Gastrocnemius medialis (tissue), 4 donors: ENCODE measurements at regions not wholly inside any gene's neighbourhood (a gene's known extent, or its start where the extent isn't known, plus 50 kb on each side); places are given as distances from the start of the nearest gene placed in this dataset.

Experiments used
- ATAC-seq, 2 donors: fragments of 150-250 bp; one replicate each; pipeline ENCODE4 v1.9.1; 2016
- DNase-seq, 2 donors: peaks; one replicate each; pipeline ENCODE4 v3.0.0-alpha.2; 2019
- H3K27ac ChIP-seq, 4 donors: fragments of 200-600 bp; sonication (generic); 1 replicate in 1 of 4; 2 replicates in 3 of 4; pipeline ENCODE4 v1.5.1; 2016 to 2018; ENCODE audit warnings: mild to moderate bottlenecking in 2 of 4, moderate library complexity in 1 of 4
- H3K27me3 ChIP-seq, 3 donors: fragments of 200-600 bp; sonication (generic) in 2 of 3; 1 replicate in 1 of 3; 2 replicates in 2 of 3; pipeline versions ENCODE4 v1.5.1 to v1.6.0; 2016 to 2019; ENCODE audit warnings: mild to moderate bottlenecking in 1 of 3, moderate library complexity in 1 of 3
- H3K36me3 ChIP-seq, 2 donors: fragments of 200-600 bp; sonication (generic) in 1 of 2; one replicate each; pipeline ENCODE4 v1.5.1; 2017 to 2018
- H3K4me1 ChIP-seq, 2 donors: fragments of 200-600 bp; sonication (generic) in 1 of 2; one replicate each; pipeline ENCODE4 v1.5.1; 2016 to 2017; ENCODE audit warnings: mild to moderate bottlenecking in 2 of 2
- H3K4me3 ChIP-seq, 4 donors: fragments of 200-600 bp; sonication (generic) in 3 of 4; 1 replicate in 1 of 4; 2 replicates in 3 of 4; pipeline ENCODE4 v1.5.1; 2016 to 2019; ENCODE audit warnings: mild to moderate bottlenecking in 2 of 4
- H3K9me3 ChIP-seq, 3 donors: fragments of 200-600 bp; sonication (generic) in 2 of 3; 1 replicate in 1 of 3; 2 replicates in 2 of 3; pipeline ENCODE4 v1.5.1; 2016 to 2019
- POLR2A ChIP-seq, 2 donors: fragments of 450-650 bp; IDR thresholded peaks; one replicate each; pipeline ENCODE4 v1.6.1; 2017; ENCODE audit warnings: antibody characterized with exemption in 2 of 2, mild to moderate bottlenecking in 2 of 2, moderate library complexity in 2 of 2
- in situ Hi-C, 4 donors: fragments of 200-750 bp; cut with MboI; loops; one replicate each; pipeline versions ENCODE4 v1.15.0 to v1.8.0; 2017; ENCODE audit warnings: low sequenced_read_pairs in 4 of 4
- intact Hi-C: fragments of 100-400 bp; cut with DNase I; formaldehyde crosslinking; loops from one replicate; pipeline ENCODE4 v1.15.1; 2023; ENCODE audit warnings: low total_unique reads
- TF ChIP-seq, protein P1 (sequence below), 5 experiments: fragments of 450-650 bp in 3 of 5; fragments of 200-600 bp in 2 of 5; sonication (generic) in 2 of 5; IDR thresholded peaks in 4 of 5; conservative IDR thresholded peaks in 1 of 5; 1 replicate in 4 of 5; 2 replicates in 1 of 5; pipeline ENCODE4 v1.5.1; 2016 to 2019; ENCODE audit warnings: antibody characterized with exemption in 5 of 5, mild to moderate bottlenecking in 3 of 5, moderate library complexity in 3 of 5

DNA sequence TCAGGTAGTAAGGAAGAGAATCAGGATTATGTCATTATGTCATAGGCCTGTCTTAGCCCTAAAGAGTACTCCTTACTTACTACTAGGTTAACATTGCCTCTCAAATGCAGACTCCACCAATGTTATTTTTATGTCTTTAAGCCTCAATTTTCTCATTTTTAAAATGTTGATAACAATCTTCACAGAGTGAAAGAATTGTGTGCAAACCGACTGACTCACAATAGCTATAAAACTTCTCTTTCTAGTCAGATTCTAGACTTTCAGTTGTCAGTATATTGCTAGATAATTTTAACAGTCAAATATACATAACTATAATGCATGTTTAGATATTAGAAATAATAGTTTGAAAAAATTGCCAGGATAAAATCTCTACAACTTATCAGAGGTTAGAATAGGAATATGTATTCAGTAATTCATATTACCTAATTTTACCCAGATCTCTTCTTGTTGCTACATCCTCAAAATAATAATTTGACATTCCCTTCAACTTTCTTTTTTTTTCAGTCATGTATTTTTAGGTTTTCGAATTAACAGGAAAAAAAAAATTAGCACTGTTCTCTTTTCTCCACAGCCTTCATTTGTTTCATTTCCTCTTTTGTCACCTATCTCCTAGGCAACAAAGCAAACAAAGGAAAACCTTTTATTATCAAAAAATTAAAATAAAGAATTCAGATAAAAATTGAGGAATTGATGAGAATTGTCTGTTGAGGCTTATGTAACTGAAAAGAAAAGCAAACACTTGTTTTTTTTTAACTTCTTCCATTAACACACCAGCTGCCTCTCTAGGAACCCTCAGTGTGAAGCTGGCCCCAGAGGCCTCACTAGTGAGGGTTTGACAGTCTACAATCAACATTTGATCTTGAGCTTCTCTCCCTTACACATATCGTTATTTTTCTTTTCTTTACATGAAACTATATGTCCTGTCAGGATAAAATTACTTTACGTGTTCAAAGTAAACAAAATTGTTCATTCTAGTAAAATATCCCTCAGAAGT lies 279.0 kb downstream of the CALCRL start:
- Histone ChIP-seq H3K9me3 (no peaks in the 10 kb centered on the region), H3K4me1 (no peaks in the 10 kb centered on the region), H3K27me3 (no peaks in the 10 kb centered on the region), H3K4me3 (no peak overlapping the region), H3K27ac (no peak overlapping the region), H3K36me3 (no peaks in the 10 kb centered on the region)
- in situ Hi-C loops (no loop called here), intact Hi-C loops (no loop called here)
- ATAC-seq: no peak
- DNase-seq: no peak
- TF ChIP-seq, protein P1, sequence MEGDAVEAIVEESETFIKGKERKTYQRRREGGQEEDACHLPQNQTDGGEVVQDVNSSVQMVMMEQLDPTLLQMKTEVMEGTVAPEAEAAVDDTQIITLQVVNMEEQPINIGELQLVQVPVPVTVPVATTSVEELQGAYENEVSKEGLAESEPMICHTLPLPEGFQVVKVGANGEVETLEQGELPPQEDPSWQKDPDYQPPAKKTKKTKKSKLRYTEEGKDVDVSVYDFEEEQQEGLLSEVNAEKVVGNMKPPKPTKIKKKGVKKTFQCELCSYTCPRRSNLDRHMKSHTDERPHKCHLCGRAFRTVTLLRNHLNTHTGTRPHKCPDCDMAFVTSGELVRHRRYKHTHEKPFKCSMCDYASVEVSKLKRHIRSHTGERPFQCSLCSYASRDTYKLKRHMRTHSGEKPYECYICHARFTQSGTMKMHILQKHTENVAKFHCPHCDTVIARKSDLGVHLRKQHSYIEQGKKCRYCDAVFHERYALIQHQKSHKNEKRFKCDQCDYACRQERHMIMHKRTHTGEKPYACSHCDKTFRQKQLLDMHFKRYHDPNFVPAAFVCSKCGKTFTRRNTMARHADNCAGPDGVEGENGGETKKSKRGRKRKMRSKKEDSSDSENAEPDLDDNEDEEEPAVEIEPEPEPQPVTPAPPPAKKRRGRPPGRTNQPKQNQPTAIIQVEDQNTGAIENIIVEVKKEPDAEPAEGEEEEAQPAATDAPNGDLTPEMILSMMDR (IDR thresholded peaks at IDR 0.05 in 4 of 5, conservative IDR thresholded peaks at IDR 0.05 in 1 of 5): no peak
- TF ChIP-seq POLR2A (IDR thresholded peaks at IDR 0.05): no peak

DNA sequence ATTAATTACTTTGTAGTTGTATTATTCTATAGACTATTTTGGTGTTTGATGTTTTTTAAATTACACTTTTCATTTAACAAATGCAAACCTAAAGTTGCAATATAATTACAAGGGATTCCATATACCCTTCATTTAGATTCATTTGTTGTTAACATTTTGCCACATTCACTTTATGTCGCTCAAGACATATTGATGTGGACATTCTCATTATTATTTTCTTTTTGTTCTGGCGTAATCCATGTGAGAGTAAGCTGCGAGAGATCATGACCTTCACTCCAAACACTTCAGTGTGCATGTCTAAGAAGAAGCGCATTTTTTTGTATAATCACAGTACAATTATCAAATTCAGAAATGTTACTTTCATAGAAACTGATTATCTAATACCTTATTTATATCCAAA lies 280.6 kb downstream of the CALCRL start:
- in situ Hi-C loops (no loop called here), intact Hi-C loops (no loop called here)
- H3K27ac ChIP-seq: no peak overlapping the region
- H3K36me3 ChIP-seq: no peaks in the 10 kb centered on the region
- DNase-seq (no peak), ATAC-seq (no peak)
- H3K4me3 ChIP-seq: no peak overlapping the region
- no peaks in the 10 kb centered on the region for H3K9me3 ChIP-seq
- no peaks in the 10 kb centered on the region for H3K4me1 ChIP-seq
- no peak for TF ChIP-seq POLR2A (IDR thresholded peaks at IDR 0.05)
- TF ChIP-seq, protein P1 (IDR thresholded peaks at IDR 0.05 in 4 of 5, conservative IDR thresholded peaks at IDR 0.05 in 1 of 5): no peak
- H3K27me3 ChIP-seq: no peaks in the 10 kb centered on the region

DNA sequence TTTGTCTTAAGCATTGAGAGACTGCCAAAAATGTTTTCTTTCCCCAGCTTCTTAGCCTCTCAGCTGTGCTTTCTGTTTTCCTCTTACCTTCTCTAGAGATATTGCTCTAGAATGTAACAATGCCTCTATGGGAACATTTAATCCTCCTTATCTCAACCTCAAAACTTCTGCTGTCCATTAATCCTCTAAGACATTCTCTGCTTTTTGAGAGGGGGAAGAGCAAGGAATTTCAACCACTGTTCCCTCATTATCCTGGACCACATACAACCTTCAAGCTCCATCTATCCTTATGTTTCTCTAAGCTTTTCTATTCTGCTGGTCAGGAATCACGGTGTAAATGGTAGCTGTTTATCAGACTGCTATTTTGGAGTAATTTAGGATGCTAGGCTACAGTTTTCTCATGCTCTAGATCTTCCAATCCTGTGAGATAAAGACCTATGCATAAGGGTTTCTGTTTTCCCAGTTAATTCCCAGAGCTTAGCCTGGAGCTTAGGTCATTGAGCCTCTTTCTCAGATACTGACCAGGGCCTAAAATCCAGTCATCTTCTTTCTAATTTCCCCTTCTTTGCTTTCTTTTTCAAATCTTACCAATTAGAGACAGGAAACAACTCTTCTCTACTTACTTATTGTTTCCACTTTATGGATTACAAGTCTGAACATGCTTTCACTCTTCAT lies 282.0 kb downstream of the CALCRL start:
- TF ChIP-seq, protein P1 (IDR thresholded peaks at IDR 0.05 in 4 of 5, conservative IDR thresholded peaks at IDR 0.05 in 1 of 5): no peak
- no peak for TF ChIP-seq POLR2A (IDR thresholded peaks at IDR 0.05)
- intact Hi-C loops (no loop called here), in situ Hi-C loops (no loop called here)
- Histone ChIP-seq H3K27me3 (no peaks in the 10 kb centered on the region), H3K27ac (no peak overlapping the region), H3K36me3 (no peaks in the 10 kb centered on the region), H3K4me3 (no peak overlapping the region), H3K9me3 (no peaks in the 10 kb centered on the region), H3K4me1 (no peaks in the 10 kb centered on the region)
- DNase-seq: no peak
- ATAC-seq: no peak

- no peak overlapping the region for H3K4me3 ChIP-seq
- H3K36me3 ChIP-seq: no peaks in the 10 kb centered on the region
- no peaks in the 10 kb centered on the region for H3K9me3 ChIP-seq
- no peaks in the 10 kb centered on the region for H3K27me3 ChIP-seq
- no peaks in the 10 kb centered on the region for H3K4me1 ChIP-seq
- no peak for TF ChIP-seq POLR2A (IDR thresholded peaks at IDR 0.05)
- TF ChIP-seq, protein P1 (IDR thresholded peaks at IDR 0.05 in 4 of 5, conservative IDR thresholded peaks at IDR 0.05 in 1 of 5): no peak
- in situ Hi-C loops (no loop called here), intact Hi-C loops (no loop called here)
- DNase-seq (no peak), ATAC-seq (no peak)
- H3K27ac ChIP-seq: peak overlapping the region in 1 of 4 donors; percentile 13
Measured at GRCh38 chr2:187158452-187158851, 289.6 kb downstream of the CALCRL start.
